ENCODE measurements at regions not wholly inside any gene's neighbourhood (a gene's known extent, or its start where the extent isn't known, plus 50 kb on each side); places are given as distances from the start of the nearest gene placed in this dataset.

GRCh38 chr1:87940421-87940820, 611.7 kb downstream of the LMO4 start:
- H3K36me3 Mint-ChIP-seq (ENCODE audit: insufficient read depth, unreplicated experiment), result no peaks in the 10 kb centered on the region
- ChIA-PET CTCF (no interaction called here), POLR2A (no interaction called here)
- peaks cover 5% of the 10 kb centered on the region for H3K4me1 Mint-ChIP-seq (ENCODE audit: insufficient read depth, unreplicated experiment)
- intact Hi-C loops (cut with micrococcal nuclease), result no loop called here
- no peaks in the 10 kb centered on the region for H3K9me3 Mint-ChIP-seq (ENCODE audit: unreplicated experiment)
- DNase-seq (ENCODE audit: unreplicated experiment), result no peak
- no TSS peak for BruUV-seq (replicated peaks)
- H3K4me3 Mint-ChIP-seq (ENCODE audit: unreplicated experiment), result no peak overlapping the region
- no peaks in the 10 kb centered on the region for H3K27me3 Mint-ChIP-seq (ENCODE audit: insufficient read depth, unreplicated experiment)
- TF ChIP-seq CTCF (IDR thresholded peaks at IDR 0.05; ENCODE audit: unreplicated experiment), result no peak
- H3K27ac Mint-ChIP-seq (ENCODE audit: low read depth, unreplicated experiment), result no peak overlapping the region

GRCh38 chr1:87941337-87941946, 612.8 kb downstream of the LMO4 start:
- H3K9me3 Mint-ChIP-seq (ENCODE audit: unreplicated experiment), result no peaks in the 10 kb centered on the region
- no peaks in the 10 kb centered on the region for H3K36me3 Mint-ChIP-seq (ENCODE audit: insufficient read depth, unreplicated experiment)
- H3K27me3 Mint-ChIP-seq (ENCODE audit: insufficient read depth, unreplicated experiment), result no peaks in the 10 kb centered on the region
- H3K4me1 Mint-ChIP-seq (ENCODE audit: insufficient read depth, unreplicated experiment), result peaks cover 5% of the 10 kb centered on the region
- no TSS peak for BruUV-seq (replicated peaks)
- CTCF ChIA-PET, result interaction anchor here (0.6 to 2.2 kb wide), 2 partner anchors 12 to 13 kb away, joined by 4 to 10 read pairs; no protein-coding TSS in a partner anchor
- H3K27ac Mint-ChIP-seq (ENCODE audit: low read depth, unreplicated experiment), result no peak overlapping the region
- H3K4me3 Mint-ChIP-seq (ENCODE audit: unreplicated experiment), result no peak overlapping the region
- intact Hi-C loops (cut with micrococcal nuclease), result no loop called here
- no peak for TF ChIP-seq CTCF (IDR thresholded peaks at IDR 0.05; ENCODE audit: unreplicated experiment)
- no peak for DNase-seq (ENCODE audit: unreplicated experiment)
- POLR2A ChIA-PET, result no interaction called here

DNA sequence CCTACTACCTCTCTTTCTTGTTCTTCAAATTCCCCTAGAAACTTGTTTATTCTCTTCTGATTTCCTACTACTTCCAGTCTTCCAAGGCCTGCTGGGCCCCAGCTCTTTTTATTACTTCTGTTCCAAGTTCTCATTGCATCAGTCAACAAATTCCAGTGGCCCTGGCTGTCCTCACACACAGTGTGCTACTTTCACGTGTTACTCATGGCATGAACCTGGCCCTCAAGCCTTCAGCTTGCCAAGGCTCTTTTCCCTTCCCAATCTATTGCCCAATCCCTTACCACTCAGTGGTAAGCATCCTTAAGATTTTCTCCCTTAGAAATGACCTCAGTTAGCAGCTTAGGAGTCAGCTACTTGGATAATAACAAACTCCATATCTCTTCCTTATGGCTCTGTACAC, 613.5 kb downstream of the LMO4 start:
- TF ChIP-seq CTCF (IDR thresholded peaks at IDR 0.05; ENCODE audit: unreplicated experiment), result no peak
- H3K4me1 Mint-ChIP-seq (ENCODE audit: insufficient read depth, unreplicated experiment), result peaks cover 5% of the 10 kb centered on the region
- no peaks in the 10 kb centered on the region for H3K9me3 Mint-ChIP-seq (ENCODE audit: unreplicated experiment)
- CTCF ChIA-PET, result interaction anchor here (0.6 to 2.2 kb wide), 2 partner anchors 11 to 13 kb away, joined by 4 to 10 read pairs; no protein-coding TSS in a partner anchor
- BruUV-seq (replicated peaks), result no TSS peak
- H3K27me3 Mint-ChIP-seq (ENCODE audit: insufficient read depth, unreplicated experiment), result no peaks in the 10 kb centered on the region
- POLR2A ChIA-PET, result interaction anchor here (0.6 kb wide), 1 partner anchor 297 kb away, joined by 3 read pairs; no protein-coding TSS in a partner anchor
- DNase-seq (ENCODE audit: unreplicated experiment), result no peak
- no peaks in the 10 kb centered on the region for H3K36me3 Mint-ChIP-seq (ENCODE audit: insufficient read depth, unreplicated experiment)
- intact Hi-C loops (cut with micrococcal nuclease), result no loop called here
- no peak overlapping the region for H3K27ac Mint-ChIP-seq (ENCODE audit: low read depth, unreplicated experiment)
- no peak overlapping the region for H3K4me3 Mint-ChIP-seq (ENCODE audit: unreplicated experiment)

DNA sequence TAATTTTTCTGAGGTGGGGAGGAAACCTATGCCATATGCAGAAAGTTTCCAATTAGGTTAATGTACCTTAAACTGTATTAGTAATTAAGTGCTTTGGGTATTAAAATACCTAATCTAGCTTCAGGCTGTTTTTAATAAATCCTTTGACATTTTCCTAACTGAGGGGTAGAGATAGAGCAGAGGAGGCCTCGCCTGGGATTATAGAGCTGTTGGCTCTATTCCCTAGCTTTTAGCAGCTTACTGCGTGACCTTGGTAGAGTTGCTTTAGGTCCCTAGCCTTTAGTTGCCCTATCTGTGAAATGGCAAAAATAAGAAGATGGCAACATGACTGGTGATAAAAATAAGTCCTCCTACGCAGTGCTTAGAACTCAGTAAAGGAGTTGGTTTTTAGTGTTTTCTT, 621.0 kb downstream of the LMO4 start:
- no peak for DNase-seq (ENCODE audit: unreplicated experiment)
- intact Hi-C loops (cut with micrococcal nuclease), result loop anchor here (5.0 to 10.0 kb wide), 3 partner anchors 115 to 655 kb away; no protein-coding TSS in a partner anchor
- no TSS peak for BruUV-seq (replicated peaks)
- Mint-ChIP-seq H3K36me3 (ENCODE audit: insufficient read depth, unreplicated experiment) (no peaks in the 10 kb centered on the region), H3K4me3 (ENCODE audit: unreplicated experiment) (no peak overlapping the region), H3K27ac (ENCODE audit: low read depth, unreplicated experiment) (no peak overlapping the region), H3K9me3 (ENCODE audit: unreplicated experiment) (no peaks in the 10 kb centered on the region), H3K4me1 (ENCODE audit: insufficient read depth, unreplicated experiment) (peaks cover 6% of the 10 kb centered on the region), H3K27me3 (ENCODE audit: insufficient read depth, unreplicated experiment) (no peaks in the 10 kb centered on the region)
- POLR2A ChIA-PET, result no interaction called here
- CTCF ChIA-PET, result interaction anchor here (0.6 to 3.6 kb wide), 3 partner anchors 446 to 657 kb away, joined by 3 to 18 read pairs (median 4); no protein-coding TSS in a partner anchor
- no peak for TF ChIP-seq CTCF (IDR thresholded peaks at IDR 0.05; ENCODE audit: unreplicated experiment)

Measured in MCF 10A (cell line).